Body of pancreas (tissue), 4 donors: ENCODE measurements at regions not wholly inside any gene's neighbourhood (a gene's known extent, or its start where the extent isn't known, plus 50 kb on each side); places are given as distances from the start of the nearest gene placed in this dataset.

Experiments used
- ATAC-seq: fragments of 150-250 bp; one replicate; pipeline ENCODE4 v1.9.1; 2016
- DNase-seq, 4 donors: peaks; one replicate each; pipeline ENCODE4 v3.0.0-alpha.2; 2019
- H3K27ac ChIP-seq, 4 donors: fragments of 200-600 bp; sonication (generic); 1 replicate in 3 of 4; 2 replicates in 1 of 4; pipeline versions ENCODE4 v1.5.1 to v1.6.1; 2016 to 2019; ENCODE audit warnings: mild to moderate bottlenecking in 1 of 4, mixed read lengths in 1 of 4, moderate library complexity in 1 of 4
- H3K27me3 ChIP-seq, 2 donors: fragments of 200-600 bp; sonication (generic); one replicate each; pipeline ENCODE4 v1.6.0; 2016; ENCODE audit warnings: mild to moderate bottlenecking in 1 of 2
- H3K36me3 ChIP-seq, 2 donors: fragments of 200-600 bp; sonication (generic); replicated peaks in 1 of 2; 2 replicates each; pipeline ENCODE4 v1.5.1; 2016; ENCODE audit warnings: low read depth in 2 of 2; ENCODE audit not compliant: insufficient read depth in 1 of 2
- H3K4me1 ChIP-seq: fragments of 200-600 bp; sonication (generic); one replicate; pipeline ENCODE4 v1.6.0; 2016
- H3K4me3 ChIP-seq, 2 donors: fragments of 200-600 bp; sonication (generic); 1 replicate in 1 of 2; 2 replicates in 1 of 2; pipeline ENCODE4 v1.5.1; 2016 to 2019
- H3K9me3 ChIP-seq, 3 donors: fragments of 200-600 bp; sonication (generic); 1 replicate in 2 of 3; 2 replicates in 1 of 3; pipeline ENCODE4 v1.5.1; 2016
- POLR2A ChIP-seq, 3 donors: fragments of 450-650 bp; IDR thresholded peaks; one replicate each; pipeline ENCODE4 v1.6.1; 2016; ENCODE audit warnings: antibody characterized with exemption in 3 of 3, mild to moderate bottlenecking in 2 of 3
- WGBS, 2 donors: methylation state at CpG; one replicate each; pipeline ENCODE4 v1.1.5; 2017; 5-methylcytosine and 5-hydroxymethylcytosine counted together
- intact Hi-C: fragments of 100-400 bp; cut with DNase I; formaldehyde crosslinking; loops from one replicate; pipeline ENCODE4 v1.15.1; 2023
- TF ChIP-seq, protein P1 (sequence below), 7 experiments: fragments of 450-650 bp in 4 of 7; fragments of 200-600 bp in 3 of 7; sonication (generic) in 3 of 7; IDR thresholded peaks; one replicate each; pipeline ENCODE4 v1.5.1; 2016 to 2019; ENCODE audit warnings: antibody characterized with exemption in 7 of 7

DNA sequence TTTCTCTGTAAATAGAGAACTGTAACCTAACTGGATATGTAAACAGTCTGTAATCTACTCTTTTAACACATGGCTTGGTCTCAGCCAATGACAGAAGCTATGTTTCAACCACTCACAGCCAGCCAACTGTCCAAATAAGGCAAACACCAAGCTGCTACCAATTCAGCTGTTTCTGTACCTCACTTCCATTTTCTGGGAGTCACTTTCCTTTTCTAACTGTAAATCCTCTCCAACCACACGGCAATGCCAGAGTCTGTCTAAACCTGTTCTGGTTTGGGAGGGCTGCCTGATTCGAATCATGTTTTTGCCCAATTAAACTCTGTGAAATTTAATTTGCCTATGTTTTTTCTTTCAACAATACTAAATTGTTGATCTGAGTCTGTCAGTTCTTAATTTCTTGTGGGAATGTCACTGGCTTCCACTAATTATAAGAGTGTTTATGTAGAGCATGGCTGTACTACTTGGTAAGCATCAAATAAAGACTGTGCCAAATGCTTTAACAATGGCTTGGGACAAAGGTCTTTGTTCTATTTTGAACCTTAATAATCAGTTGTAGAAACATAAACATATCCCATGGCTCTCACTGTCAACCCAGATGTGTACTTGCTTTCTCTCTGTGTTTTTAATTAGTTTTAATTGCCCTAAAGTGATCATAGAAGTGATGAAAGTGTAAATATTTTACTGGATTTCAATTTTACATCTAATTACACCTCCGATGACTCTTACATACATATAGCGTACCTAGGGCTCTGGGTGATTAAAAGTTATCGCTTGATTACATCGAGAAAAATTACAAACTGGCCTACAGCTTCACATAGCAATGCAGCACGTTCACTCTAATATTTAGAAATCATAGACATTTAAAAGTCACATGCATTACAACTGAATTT is 1144.6 kb upstream of the TMPRSS15 start:
- DNase-seq: no peak
- WGBS, 2 donors: 77 to 94% methylated on average over 7 of the region's 7 CpGs
- Histone ChIP-seq H3K27me3 (no peaks in the 10 kb centered on the region), H3K27ac (no peak overlapping the region), H3K4me1 (no peaks in the 10 kb centered on the region), H3K9me3 (no peaks in the 10 kb centered on the region), H3K4me3 (no peak overlapping the region), H3K36me3 (no peaks in the 10 kb centered on the region)
- TF ChIP-seq, protein P1, sequence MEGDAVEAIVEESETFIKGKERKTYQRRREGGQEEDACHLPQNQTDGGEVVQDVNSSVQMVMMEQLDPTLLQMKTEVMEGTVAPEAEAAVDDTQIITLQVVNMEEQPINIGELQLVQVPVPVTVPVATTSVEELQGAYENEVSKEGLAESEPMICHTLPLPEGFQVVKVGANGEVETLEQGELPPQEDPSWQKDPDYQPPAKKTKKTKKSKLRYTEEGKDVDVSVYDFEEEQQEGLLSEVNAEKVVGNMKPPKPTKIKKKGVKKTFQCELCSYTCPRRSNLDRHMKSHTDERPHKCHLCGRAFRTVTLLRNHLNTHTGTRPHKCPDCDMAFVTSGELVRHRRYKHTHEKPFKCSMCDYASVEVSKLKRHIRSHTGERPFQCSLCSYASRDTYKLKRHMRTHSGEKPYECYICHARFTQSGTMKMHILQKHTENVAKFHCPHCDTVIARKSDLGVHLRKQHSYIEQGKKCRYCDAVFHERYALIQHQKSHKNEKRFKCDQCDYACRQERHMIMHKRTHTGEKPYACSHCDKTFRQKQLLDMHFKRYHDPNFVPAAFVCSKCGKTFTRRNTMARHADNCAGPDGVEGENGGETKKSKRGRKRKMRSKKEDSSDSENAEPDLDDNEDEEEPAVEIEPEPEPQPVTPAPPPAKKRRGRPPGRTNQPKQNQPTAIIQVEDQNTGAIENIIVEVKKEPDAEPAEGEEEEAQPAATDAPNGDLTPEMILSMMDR (IDR thresholded peaks at IDR 0.05): no peak
- no peak for TF ChIP-seq POLR2A (IDR thresholded peaks at IDR 0.05)
- intact Hi-C loops: no loop called here
- ATAC-seq: no peak

DNA sequence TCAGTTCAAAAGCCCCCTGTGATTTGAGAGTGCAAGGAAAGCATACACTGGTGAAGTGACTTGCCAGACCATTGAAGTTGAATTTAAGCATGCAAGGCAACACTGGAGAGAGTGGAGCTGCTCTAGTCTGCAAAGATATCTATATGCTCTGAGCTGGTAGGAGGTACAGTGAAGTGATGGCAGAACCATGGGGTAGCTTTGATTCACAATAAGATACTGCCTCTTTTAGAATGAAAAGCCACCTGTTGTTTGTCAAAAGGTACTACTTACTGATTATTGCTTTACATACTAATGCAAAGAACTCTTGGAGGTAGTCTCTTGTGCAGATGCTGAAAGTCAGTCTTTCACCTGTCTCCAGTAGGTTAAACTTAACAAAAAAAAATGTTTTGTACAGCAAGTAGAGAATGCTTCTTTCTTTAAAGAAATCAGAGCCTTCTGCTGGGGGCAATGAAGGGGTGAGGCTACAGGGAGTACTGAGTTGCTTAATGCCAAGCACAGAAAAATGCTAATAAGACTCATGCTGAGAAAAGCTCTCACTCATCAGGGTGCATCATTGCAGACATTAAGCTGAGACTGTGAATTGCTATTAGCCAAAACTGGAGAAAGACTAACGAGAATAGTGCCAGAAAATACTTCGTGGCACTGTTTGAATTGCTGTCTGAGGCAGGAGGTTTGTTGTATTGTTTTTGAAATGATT is 1150.5 kb upstream of the TMPRSS15 start:
- WGBS, 2 donors: 67% methylated on average over 2 of the region's 2 CpGs
- Histone ChIP-seq H3K9me3 (no peaks in the 10 kb centered on the region), H3K27ac (no peak overlapping the region), H3K4me1 (no peaks in the 10 kb centered on the region), H3K36me3 (no peaks in the 10 kb centered on the region), H3K27me3 (no peaks in the 10 kb centered on the region), H3K4me3 (no peak overlapping the region)
- DNase-seq (no peak), ATAC-seq (no peak)
- intact Hi-C loops: no loop called here
- TF ChIP-seq, protein P1 (IDR thresholded peaks at IDR 0.05): no peak
- TF ChIP-seq POLR2A (IDR thresholded peaks at IDR 0.05): no peak

DNA sequence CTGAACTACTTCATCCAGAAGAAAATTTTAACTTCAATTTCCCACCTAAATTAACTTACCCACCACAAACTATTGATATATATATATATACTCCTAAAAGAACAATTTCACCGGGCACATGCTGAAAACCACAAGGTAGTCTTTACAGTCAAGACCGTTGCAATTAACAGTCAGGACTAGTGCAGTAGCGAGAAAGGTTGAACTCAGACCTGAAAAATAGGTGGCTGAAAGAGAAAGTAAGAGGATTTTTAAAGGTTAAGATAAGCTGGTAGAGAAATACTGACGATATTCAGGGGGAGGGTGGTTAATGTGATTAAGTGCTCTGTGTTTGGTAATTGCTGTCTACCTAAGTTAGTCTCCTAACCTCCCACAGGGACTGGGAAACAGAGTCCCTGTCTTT is 1153.5 kb upstream of the TMPRSS15 start:
- Histone ChIP-seq H3K36me3 (no peaks in the 10 kb centered on the region), H3K27ac (no peak overlapping the region), H3K9me3 (no peaks in the 10 kb centered on the region), H3K27me3 (no peaks in the 10 kb centered on the region), H3K4me3 (no peak overlapping the region), H3K4me1 (no peaks in the 10 kb centered on the region)
- DNase-seq: no peak
- 76 to 84% methylated on average over 4 of the region's 4 CpGs for WGBS, 2 donors
- no peak for ATAC-seq
- TF ChIP-seq POLR2A (IDR thresholded peaks at IDR 0.05): no peak
- TF ChIP-seq, protein P1 (IDR thresholded peaks at IDR 0.05): no peak
- intact Hi-C loops: no loop called here

DNA sequence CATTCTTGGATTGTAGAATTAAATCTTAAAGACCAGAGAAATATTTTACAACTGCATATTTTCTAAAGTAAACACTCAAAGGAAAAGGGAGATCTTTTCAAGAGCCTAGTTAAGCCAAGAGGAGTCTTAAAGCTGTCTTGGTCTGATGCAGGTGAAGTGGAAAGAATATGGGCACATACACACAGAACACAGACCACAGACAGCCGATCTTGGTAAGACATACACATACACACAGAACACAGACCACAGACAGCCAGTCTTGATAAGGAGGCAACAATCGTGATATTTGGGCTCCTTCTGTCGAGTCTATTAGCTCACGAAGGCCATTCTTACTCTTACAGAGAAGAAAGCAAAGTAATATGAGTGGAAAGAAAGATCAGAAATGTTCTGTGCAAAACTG is 1153.9 kb upstream of the TMPRSS15 start:
- TF ChIP-seq, protein P1 (IDR thresholded peaks at IDR 0.05): no peak
- TF ChIP-seq POLR2A (IDR thresholded peaks at IDR 0.05): no peak
- Histone ChIP-seq H3K4me1 (no peaks in the 10 kb centered on the region), H3K4me3 (no peak overlapping the region), H3K27me3 (no peaks in the 10 kb centered on the region), H3K9me3 (no peaks in the 10 kb centered on the region), H3K36me3 (no peaks in the 10 kb centered on the region), H3K27ac (no peak overlapping the region)
- intact Hi-C loops: no loop called here
- 83 to 85% methylated on average over 4 of the region's 4 CpGs for WGBS, 2 donors
- DNase-seq (no peak), ATAC-seq (no peak)
